COLO668 (cell line): ENCODE measurements at regions not wholly inside any gene's neighbourhood (a gene's known extent, or its start where the extent isn't known, plus 50 kb on each side); places are given as distances from the start of the nearest gene placed in this dataset.
"Not testable (repeated sequence)": the region's sequence is repeated elsewhere in the genome, so short reads cannot be mapped to it uniquely, and the experiment has no call there.

ENCODE experiments used
- DNase-seq: peaks from one replicate; lab custom pipeline; 2025; ENCODE audit not compliant: unreplicated experiment; lab: John Stamatoyannopoulos, UW

DNA sequence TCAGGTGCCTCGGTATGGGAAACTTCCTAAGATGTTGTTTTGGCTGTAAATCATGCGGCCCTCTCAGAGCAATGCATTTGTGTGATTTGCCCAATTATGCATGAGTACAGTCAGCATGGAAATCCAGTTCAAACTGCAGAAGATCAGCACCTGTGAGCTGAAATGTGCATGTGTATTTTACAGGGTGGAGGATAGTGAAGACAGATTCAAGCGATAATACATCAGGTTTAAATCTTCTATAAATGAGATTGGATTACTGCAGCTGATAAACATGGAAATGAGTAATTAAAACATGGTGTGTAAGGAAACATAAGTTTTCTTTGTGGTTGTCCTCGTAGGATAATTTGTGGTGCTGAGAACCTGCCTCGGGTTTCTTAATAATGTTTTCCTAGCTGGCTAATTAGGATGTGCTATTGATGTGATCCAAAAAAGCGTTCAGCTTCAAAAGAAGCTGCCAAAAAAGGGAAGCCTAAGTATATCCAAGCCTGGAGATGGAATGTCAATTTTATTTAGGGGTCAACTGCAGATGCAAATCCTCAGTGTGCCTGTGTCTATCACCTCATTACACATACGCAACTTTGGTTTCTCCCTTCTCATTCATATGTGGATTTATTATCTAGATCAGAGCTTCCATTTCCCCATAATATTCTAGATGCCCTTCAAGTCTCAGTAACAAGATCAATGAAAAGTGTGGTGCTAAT lies 117.1 kb upstream of the CCDC28A start:
- no peak for DNase-seq

DNA sequence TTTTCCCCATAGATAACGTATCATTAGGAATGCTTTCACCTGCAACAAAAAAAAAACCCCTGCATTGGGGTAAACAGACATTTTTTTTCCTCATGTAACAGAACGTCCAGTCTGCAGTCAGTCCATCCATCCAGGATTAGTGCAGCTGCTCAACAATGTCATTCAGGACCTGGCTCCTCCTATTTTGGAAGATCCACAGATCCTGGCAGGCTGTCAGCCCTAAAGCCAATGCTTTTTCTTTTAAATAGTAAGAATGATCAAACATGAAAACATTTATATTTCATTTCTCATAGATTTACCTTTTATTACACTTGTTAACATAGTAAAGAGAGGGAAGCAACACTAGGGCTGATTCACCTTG lies 116.5 kb upstream of the CCDC28A start:
- no peak for DNase-seq

DNA sequence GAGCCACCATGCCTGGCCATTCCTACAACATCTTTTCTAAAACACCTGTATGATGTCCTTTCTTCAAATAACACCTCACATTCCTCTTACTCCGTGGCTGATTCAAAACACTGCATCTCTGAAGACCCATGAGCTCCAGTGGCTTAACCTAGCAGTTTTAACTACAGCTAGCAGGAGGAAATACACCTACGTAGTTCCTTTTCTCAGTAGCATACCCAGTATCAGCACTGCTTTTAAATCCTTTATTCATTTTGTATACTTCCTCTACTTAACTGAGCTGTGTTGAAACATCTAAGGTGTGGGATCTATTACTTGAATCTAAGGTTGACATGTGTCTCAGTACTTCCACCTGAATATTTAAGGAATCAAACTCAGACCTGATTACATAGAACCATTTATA lies 113.6 kb upstream of the CCDC28A start:
- DNase-seq: no peak

DNA sequence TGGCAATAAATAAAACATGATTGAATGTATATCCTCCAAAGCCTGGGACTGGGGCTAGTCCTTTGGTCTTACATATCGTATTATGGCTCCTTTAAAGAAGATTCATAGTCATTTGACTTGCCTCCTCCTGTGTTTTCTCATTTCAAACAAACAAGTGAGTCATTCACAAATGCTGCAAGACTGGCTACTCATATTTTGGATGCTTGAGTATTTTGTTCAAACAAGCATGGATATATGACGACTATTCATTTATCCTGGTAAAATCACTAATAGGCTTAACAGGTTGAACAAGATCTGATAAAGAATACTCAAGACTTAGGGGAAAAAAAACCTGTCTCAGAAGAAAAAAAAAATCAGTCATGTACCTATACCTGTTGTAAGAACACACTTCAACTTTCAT lies 111.1 kb upstream of the CCDC28A start:
- DNase-seq: no peak

DNA sequence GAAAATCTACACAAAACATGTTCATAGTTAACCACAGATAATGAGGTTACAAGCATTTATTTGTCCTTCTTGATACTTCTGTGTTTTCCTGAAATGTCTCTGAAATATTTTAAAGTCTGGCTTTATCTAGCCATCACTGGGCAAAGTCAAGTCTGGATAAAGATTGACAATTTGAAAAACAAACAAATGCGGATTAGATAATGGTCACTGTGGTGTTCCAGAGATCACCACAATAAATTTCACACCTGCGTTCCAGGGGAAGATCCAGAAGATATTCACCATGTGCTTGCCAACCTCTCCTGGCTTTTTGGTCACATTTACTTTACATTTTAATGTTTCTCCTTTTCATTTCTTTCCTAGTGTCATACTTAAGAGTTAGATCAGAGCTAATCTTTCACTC lies 109.7 kb upstream of the CCDC28A start:
- no peak for DNase-seq

DNA sequence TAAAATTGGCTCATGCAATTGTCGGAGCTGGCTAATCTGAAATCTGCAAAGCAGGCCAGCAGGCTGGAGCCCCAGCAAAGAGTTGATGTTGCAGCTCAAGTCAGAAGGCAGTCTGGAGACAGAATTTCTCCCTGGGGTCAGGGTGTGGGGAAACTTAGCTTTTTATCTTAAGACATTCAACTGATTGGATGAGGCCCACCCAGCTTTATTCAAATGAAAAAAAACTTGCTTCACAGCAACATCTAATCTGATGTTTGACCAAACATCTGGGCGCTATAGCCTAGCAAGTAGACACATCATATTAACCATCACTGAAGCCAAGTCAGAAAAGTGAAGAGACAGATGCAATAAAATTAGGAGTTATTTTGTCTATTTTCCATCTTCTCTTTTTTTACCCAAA lies 108.8 kb upstream of the CCDC28A start:
- DNase-seq: no peak

DNA sequence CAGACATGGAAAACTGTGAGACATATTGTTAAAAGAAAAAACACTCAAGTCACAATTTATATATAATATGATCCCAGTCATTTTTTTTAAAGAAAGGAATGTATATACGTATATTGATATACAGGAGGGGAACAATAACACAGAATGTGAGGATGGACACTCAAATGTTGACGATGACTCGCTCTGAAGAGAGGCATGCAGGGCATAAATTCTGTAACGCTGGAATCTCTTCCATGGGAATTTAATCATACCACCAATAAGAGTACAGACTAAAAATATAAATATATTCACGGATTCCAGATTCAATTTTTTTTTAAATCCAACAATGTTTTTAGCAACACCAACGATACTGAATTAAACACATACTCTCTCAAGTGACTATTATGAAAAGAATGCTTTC lies 106.9 kb upstream of the CCDC28A start:
- DNase-seq: no peak

DNA sequence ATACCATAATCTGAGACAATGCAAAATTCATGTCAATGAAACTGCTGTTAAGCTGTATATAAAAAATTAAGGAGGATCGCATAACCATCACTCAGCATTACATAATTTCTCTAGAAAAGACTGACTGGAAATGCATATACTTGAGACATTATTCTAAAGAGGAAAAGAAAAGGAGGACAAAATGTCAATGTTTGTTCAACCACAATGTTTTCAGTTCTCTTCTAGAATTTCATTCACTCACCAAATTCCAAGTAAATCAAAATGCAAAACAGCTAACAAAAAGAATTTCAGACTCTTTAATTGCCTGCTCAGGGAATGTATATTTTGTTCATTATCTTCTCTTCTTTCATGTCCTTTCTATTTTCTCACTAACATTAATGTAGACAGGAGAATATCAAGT lies 106.2 kb upstream of the CCDC28A start:
- no peak for DNase-seq

DNA sequence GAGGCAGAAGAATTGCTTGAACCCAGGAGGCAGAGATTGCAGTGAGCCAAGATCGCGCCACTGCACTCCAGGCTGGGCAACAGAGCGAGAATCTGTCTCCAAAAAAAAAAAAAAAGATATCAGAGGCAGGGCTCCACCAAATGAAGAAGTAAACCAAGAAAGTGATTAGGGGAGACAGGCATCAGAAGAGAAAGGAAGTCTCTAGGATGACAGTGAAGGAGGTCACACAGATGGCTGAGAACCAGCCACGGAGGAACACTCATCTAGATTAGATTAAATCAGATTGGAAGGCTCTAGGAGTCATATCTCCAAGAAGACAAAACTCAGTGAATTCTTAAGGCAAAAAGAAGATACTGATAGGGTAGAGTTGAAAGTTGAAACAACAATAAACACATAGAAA lies 102.2 kb upstream of the CCDC28A start:
- DNase-seq: no peak

DNA sequence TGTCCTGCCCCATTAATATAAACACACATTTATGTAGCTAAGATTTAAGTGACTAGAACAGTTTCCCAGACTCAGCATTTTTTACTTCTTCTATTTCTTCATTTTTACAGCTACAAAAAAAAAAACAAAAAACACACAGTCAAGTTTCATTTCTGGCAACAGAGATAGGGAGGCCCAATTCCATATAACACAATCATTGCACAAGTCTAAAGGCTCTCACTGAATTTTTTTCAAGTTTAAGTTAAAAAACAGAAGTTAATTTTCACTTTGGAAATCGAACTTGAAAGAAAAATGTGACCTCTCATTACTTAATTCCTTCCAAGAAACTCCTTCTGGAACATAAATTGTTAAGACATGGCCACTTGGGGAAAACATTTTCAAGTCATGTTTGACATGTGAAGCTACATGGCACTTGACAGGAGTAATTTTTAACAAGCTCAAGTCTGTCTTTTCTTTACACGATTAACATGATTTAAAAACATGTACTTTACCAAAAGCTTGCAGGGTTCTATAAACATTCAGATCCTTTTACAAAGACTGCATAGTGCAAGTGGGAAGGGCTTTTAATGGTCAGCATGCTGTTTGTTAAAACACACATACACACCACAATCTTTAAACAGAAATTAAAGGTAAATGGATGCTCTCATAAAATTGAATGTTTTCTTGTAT lies 100.1 kb upstream of the CCDC28A start:
- no peak for DNase-seq

DNA sequence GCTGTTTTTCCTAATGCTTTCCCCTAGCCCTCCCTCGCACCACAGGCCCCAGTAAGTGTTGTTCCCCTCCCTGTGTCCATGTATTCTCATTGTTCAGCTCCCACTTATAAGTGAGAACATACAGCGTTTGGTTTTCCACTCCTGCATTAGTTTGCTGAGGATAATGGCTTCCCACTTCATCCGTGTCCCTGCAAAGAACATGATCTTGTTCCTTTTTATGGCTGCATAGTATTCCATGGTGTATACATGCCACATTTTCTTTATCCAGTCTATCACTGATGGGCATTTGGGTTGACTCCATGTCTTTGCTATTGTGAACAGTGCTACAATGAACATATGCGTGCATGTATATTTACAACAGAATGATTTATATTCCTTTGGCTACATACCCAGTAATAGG lies 99.1 kb upstream of the CCDC28A start:
- DNase-seq: not testable (repeated sequence)

DNA sequence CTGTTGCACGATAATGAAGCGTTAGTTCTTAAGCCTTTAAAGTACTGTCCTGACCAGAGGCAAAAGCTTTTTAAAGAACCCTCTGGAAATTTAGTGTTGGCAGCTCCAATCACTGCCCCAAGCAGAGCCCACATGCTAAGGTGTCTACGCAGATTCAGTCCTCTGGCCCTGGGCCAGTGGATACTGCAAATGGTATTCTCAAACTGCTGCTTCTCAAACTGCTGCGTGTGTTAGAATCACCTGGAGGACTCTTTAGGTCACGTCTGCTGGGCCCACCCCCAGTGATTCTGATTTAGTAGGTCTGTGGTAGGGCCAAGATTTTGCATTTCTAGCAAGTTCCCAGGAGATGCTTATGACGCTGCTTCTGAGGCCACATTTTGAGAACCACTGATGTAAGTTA lies 96.0 kb upstream of the CCDC28A start:
- DNase-seq: no peak

DNA sequence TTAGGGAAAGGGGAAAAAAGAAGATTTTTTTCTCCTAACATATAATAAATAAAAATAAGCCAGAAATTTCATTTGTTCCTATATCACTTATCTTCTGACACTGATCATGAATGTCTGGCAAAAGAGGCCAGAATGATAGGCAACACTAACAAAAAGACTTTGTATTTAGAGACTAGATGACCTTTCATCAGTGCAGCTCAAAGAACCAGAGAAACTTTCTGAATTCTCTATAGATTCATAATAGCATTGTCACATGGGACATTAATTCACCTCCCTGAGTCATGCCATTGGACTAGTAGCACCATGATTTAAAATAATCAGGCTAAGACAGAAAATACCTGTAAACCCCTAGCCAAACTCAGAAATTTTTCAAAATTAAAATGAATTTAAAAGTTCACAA lies 95.4 kb upstream of the CCDC28A start:
- no peak for DNase-seq

DNA sequence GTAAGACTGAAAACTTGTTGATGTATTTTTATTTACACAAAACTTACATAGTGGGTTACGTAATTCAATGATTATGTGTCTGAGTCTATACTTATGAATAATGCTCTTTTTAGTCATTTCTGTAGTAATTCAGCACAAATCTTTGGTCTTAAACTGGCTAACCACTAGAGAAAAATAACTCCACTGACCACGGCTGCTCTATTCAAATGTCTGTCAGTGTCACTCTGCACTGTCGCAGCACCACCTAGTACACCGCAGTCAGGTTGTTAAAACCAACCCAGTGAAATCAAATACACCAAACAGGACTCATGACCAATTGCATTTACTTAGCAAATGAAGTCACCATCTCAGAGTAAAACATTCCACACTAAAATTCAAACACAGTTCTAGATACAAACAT lies 93.5 kb upstream of the CCDC28A start:
- DNase-seq: no peak

DNA sequence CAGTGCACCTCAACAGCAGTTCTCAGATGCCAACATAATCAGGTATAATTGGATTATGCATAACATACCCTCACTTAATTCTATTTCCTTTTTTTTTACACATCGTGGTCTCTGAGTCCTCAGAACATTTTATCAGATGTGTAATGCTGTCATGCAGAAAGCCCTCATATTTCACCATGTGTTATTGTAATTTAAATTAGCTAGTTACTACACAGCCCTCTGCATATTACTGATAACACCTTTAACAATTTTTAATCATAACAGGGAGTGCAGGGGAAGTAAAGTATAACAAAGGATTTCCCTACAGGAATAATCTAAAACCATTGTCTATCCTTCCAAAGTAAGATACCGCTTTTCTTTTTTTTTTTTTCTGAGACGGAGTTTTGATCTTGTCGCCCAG lies 91.9 kb upstream of the CCDC28A start:
- DNase-seq: no peak

DNA sequence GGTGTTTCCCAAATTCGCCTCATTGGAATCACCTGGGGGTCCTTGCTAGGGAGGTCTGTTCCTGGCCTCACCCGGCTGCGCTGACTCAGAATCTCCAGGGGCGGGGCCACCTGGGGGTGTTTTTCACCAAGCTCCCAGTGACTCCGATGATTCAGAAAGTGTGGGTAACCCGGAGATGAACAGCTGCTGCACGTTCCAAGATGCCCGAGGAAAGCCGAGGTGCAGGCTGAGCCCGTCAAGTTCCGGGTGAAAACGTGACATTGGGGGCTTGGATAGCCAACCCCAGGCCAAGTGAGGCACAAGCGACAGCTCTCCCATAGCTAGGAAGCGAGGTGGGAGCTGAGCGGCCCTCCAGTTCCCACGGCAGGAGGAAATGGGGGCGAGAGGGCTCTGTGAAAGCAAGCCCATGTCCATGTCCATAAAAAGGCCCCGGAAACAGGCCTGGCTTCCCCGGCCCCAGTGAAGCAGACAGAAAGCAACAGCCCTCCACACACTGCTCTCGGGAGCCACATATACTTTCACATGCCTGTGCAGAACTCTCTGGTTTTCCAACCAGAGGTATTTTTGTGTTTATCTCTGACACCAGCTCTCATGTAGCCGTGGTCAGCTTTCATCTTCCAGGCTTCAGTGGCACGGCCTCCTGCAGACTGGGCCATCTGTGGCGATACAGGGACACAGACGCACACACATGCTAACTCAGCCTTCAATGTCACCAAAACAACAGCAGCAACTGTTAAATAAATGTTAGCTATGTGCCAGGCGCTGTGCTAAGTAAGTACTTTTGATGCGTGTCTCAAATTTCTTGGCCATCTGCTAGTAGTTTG lies 90.7 kb upstream of the CCDC28A start:
- DNase-seq: peak; percentile 21

DNA sequence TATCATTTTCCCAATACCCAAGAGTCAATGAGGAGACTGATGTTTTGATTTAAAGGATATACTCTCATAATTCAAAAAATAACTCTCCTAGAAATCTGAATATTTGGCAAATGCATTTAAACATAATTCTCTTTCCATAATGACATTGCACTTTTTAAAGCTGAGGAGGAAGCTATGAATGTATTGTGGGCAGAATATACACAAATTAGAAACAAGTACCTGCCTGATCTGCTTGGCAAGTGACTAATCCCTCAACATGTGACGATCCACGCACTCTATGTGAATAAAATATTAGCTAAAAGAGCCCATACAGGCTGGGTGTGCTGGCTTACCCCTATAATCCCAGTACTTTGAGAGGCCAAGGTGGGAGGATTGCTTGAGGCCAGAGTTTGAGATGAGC lies 88.3 kb upstream of the CCDC28A start:
- no peak for DNase-seq

DNA sequence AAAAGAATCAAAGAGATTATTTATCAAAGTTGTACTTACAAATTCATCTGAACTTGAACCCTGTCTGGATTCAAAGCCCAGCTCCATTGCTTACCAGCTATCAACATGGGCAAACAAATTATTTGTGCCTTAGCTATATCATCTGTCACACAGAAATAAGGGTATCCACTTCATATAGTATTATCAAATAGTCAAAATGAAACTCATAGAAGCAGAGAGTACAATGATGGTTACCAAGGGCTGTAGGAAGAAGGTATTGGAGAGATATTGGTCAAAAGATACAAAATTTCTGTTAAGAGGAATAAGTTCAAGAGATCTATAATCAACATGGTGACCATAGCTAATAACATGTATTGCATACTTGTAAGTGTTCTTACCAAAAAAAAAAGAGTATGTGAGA lies 87.8 kb upstream of the CCDC28A start:
- DNase-seq: no peak

DNA sequence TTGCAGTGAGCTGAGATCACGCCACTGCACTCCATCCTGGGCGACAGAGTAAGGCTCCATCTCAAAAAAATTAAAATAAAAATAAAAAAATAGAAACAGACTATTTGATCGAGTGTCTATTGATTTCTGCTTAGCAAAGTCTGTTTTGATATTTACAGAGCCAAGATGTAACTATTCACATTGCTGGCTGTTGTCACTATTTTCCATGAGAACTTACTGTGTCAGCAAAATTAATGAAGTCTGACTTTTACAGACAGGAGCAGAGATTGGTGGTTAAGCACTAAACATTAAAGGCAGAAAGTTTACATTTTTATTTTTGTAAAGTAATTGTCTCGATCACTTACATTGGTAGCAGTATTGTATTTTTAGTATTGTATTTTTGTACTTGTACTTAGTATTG lies 85.0 kb upstream of the CCDC28A start:
- DNase-seq: no peak

DNA sequence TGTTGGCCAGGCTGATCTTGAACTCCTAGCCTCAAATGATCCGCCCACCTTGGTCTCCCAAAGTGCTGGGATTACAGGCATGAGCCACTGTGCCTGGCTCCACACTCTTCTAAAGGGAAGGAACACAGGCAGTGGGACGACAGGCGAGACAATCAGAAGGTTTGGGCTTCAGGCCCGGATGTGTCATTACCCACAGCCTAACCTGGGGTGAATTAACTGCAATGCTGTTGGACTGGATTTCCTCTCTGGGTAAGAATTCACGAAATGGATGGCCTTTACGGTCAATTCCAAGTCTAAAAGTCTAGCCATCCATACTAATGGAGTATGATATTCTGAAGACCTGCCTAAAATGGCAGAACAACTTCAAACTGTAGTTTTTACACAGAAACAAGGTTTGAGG lies 83.7 kb upstream of the CCDC28A start:
- DNase-seq: no peak

DNA sequence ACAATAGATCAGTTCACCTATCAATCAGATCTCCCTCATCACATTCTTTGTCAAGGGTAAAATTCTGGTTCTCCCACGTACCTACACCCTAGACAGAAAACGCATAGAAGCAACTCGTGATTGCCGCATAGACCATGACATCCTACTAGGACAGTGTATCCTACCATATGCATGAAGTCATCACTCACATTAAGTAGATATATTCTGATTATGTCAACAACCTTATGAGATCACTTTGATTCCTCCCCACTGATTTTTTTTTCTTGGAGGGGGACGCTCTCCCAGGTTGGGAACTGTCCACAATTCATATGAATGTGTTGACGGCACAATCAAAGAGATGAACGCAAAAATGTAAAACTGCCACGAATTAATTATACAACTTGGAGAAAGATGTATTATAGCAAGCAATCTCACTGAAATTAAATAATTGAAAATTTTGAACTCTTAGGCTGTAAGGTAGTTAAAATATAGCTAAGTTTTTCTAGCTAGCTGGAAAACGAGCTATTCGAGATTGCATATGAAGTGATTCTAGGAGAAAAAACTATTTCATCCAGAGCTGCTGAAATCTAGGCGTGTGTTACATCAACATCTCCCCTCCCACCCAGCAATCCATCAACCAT lies 82.5 kb upstream of the CCDC28A start:
- no peak for DNase-seq

DNA sequence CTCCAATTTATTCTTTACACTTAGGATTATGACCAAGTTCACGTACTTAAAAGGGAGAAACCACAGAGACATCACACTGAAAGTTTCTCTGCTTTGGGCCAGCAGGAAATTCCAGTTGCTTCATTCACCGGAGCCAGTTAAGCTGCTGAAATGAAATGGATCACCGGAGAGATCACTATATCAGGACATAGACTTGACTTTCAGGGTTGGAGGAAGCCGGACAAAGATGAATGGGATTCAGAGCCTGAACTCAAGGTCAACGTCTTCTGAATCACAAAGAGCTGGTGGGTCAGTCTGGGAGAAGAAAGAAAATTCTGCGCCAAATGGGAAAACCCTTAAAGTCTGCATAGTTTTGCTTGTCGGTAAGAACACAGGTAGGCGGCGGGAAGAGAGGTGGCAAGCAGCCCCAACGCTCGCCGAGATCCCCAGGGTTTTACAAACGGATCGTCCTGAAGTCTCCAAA lies 81.9 kb upstream of the CCDC28A start:
- peak; percentile 27 for DNase-seq
